Gastrocnemius medialis (tissue), 4 donors: ENCODE measurements at regions not wholly inside any gene's neighbourhood (a gene's known extent, or its start where the extent isn't known, plus 50 kb on each side); places are given as distances from the start of the nearest gene placed in this dataset.
"Not testable (repeated sequence)": the region's sequence is repeated elsewhere in the genome, so short reads cannot be mapped to it uniquely, and the experiment has no call there.

ENCODE experiments used
- CTCF ChIP-seq, 5 experiments: fragments of 450-650 bp in 3 of 5; fragments of 200-600 bp in 2 of 5; sonication (generic) in 2 of 5; IDR thresholded peaks in 4 of 5; conservative IDR thresholded peaks in 1 of 5; 1 replicate in 4 of 5; 2 replicates in 1 of 5; pipeline ENCODE4 v1.5.1; 2016 to 2019; ENCODE audit warnings: antibody characterized with exemption in 5 of 5, mild to moderate bottlenecking in 3 of 5, moderate library complexity in 3 of 5
- POLR2A ChIP-seq, 2 donors: fragments of 450-650 bp; IDR thresholded peaks; one replicate each; pipeline ENCODE4 v1.6.1; 2017; ENCODE audit warnings: antibody characterized with exemption in 2 of 2, mild to moderate bottlenecking in 2 of 2, moderate library complexity in 2 of 2

- TF ChIP-seq CTCF (IDR thresholded peaks at IDR 0.05 in 4 of 5, conservative IDR thresholded peaks at IDR 0.05 in 1 of 5); POLR2A (IDR thresholded peaks at IDR 0.05): not testable (repeated sequence)
These were observed 463.2 kb downstream of the SQOR start for GRCh38 chr15:46098006-46098405.
